HG03575 (cell line): ENCODE measurements at regions not wholly inside any gene's neighbourhood (a gene's known extent, or its start where the extent isn't known, plus 50 kb on each side); places are given as distances from the start of the nearest gene placed in this dataset.

Experiments used
- ATAC-seq: cut with Tn5 transposase; IDR thresholded peaks from one replicate; pipeline ENCODE4 v1.9.1; 2021; ENCODE audit not compliant: unreplicated experiment, insufficient number of reproducible peaks, low FRiP score; ENCODE audit errors: extremely low read depth

DNA sequence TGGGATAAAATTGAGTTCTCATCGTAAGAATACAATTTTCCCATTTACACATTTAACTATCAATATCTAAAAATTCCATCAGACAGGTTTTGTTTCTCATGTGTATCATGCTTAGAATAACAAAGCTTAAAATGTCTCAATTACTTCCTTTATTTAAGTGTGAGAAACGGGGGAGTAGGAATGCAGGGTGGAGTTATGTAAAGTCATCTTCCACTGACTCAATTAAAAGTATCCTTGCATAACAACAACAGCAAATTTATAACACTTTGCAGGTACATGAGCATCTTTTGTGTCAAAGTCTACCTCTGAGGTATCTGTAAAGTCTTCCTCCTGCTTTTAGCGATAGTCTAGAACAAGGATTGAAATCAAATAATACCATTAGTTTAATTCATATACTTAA, 327.1 kb downstream of the EPHA4 start:
- ATAC-seq = no peak

DNA sequence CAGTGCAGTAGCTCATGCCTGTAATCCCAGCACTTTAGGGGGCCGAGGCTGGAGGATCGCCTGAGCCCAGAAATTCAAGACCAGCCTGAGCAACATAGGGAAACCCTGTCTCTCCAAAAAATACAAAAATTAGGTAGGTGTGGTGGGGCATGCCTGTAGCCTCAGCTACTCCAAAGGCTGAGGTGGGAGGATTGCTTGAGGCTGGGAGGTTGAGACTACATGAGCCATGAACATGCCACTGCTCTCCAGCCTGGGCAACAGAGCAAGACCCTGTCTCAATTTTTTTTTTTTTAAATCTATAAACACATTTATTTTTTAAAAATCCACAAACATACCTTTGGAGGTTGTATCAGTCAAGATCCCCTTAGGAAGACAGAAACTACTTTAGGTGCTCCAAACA, 326.3 kb downstream of the EPHA4 start:
- no peak for ATAC-seq

DNA sequence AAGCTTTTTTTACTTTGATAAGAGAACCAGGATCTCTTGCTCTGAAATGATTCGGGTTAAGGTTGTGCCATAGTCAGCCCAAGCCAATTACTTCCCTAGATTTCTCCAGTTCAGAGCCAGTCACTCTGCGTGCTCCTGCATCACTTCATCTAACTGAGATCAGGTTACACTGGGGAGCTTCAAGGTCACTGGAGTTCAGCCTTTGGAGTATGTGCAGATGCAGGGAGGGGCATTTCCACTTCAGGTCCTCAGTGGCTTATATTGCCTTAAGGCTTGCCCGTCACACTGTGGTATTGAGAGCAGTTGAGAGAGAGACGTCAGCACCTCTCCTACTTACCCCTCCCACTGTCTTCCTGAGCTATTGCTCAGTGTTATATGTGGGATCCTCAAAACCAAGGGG, 317.8 kb downstream of the EPHA4 start:
- ATAC-seq = no peak

DNA sequence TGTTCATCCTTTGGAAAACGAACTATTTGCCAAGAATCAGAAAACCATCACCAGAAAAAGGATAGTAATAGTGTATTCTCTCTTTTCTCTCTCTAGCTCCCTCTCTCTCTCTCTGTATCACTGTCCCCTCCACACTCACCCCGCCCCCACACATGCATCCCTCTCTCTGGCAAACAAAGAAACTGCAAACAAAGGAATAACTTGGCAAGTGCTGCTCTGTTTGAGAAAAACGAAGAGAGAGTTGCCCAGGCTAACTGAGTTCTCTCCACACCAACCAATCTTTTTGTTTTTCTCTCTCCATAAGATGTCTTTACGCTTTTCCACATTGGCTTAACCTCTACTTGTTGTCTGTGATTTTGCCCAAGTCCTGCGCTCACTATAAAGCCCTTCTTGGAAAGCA, 316.2 kb downstream of the EPHA4 start:
- no peak for ATAC-seq

DNA sequence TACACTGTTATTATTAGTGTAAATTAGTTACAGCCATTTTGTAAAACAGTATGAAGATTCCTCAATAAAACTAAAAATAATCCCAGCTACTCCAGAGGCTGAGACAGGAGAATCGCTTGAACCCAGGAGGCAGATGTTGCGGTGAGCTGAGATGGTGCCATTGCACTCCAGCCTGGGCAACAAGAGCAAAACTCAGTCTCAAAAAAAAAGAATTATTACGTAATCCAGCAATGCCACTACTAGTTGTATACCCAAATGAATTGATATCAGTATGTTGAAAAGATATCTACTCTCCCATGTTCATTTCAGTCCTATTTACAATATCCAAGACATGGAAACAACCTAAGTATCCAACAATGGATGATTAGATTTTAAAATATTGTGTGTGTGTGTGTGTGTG, 313.6 kb downstream of the EPHA4 start:
- ATAC-seq = no peak

DNA sequence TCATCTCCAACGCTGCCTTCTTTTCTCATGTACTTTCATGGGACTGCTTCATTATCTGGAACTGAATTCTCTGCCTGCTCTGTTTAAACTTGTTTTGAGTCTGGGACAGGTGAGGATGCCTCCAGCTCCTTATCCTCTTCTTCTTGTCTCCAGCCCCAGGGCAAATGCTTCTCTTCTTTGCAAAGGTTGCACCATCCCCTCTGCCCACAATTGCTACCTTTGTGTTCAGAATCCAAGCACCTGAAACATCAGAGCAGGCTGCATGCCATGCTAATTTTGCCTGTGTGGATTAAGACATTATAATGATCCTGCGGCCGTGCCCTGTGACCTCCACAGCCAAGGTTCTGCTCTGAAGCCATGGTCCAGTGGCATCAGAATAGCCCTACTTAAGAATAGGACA, 309.5 kb downstream of the EPHA4 start:
- no peak for ATAC-seq

DNA sequence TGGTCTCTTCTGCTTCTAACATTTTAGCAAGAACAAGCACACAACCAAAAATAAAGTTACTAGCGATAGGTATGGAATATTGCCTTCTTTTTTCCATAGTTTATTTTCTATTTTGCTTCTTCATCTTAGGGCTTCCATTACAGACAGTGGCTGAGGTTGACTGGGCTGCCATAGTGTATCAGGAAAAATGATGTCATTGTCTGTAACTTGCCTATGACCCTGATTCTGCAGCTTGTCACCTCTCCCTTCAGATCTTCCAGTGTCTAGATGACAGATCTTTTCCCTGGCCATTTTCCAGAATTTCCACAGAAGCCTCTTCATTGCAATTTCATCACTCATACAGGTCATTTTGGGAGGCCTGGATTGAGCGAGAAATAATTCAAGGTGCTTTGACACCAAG, 308.5 kb downstream of the EPHA4 start:
- ATAC-seq = no peak

DNA sequence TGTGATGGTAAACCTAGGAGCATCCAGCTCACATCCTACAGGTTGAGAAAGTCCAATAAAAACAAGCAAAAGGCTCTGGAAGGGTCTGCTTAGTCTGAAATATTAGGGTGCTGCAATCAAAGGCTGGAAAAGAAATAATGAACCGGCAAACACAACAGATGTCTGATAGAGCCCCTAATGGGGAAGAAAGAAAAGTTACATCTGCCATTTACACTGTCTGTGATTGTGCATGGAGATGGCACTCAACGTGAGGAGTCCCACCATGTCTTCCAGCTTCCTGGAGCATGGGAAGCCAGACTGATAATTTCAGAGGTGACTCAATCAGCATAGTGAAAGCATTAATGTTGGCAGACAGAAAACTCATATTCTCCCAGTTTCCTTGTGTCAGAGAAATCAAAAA, 307.8 kb downstream of the EPHA4 start:
- ATAC-seq = no peak

DNA sequence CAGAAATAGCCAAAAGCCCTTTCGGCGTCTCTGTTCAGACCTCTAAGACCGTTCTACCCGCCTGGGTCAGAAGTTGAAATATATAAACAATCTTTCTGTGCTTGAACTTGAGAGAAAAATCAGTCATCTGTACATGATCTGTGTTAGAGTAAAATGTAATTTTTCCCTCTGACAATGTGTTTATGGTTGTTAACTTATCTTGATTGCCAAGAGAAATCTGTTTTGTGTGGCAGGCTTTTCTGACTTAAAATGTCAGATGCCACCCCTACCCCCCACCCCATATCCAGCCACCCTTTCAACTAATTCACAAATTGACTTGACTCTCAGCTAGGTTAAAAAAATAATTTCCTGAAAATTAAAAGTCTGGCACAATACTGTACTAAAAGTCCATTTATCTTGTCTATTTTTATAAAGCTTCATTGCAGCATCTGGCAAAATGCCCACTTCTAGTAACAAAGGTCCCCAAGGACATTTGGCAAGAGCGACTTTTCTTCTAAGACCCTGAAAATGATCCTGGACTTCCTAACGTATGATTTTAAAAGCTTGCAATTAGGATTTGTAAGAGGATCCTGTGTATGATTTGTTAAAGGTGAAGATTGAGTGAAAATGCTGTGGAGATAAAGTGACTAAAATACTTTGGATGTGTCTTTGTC, 304.2 kb downstream of the EPHA4 start:
- no peak for ATAC-seq

DNA sequence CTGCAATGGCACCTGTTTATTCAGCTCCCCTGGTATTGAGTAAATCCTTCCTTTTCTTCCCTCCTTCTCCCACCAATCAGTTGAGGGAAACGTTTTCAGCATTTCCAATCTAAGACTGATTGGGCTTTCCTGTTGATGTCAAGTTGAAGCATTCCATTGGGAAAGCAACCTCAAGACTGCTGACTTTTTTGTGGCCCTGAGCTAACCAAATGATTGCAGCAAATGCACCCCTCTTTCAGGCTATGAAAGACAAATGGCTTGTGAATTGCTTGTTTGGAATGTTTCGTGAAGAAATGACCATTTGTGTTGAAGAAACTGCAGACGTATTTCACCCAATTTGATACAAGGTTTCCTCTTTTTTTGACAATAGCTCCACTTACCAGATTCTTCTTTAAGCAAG, 303.5 kb downstream of the EPHA4 start:
- no peak for ATAC-seq

DNA sequence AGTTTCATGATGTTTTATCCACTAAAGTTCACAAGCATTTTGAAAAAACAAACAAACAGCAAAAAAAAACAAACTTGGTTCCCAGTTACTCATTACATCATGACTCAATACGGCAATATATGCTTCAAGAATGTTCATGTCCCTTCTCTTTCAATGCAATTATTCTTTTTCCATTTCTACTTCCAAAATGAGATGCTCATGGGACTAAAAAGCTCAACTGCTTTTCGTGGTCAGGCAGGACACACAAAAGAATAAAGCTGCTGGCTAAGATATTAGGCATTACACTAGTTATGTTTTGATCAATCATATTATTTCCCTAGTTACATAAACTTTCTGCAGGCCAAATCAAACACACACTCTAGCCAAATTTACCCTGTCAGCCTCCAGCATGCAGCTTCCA, 301.3 kb downstream of the EPHA4 start:
- ATAC-seq = no peak

DNA sequence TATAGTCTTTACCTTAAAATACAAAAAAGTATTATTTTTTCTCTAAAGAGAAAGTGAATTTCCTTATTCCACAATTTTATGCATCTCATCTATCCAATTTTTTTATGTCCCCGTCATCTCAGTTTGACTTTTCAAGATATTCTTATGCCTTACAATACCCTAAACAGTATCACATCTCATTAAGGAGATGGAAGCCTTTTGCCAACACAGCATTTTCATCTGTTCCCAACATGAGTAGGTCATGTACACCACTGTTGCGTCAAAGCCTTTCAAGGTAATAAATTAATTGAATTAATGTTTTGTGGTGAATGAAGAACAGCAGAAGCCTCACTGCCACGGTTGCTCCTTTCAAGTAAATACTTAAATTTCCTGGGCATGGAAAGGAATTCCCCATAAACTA, 299.4 kb downstream of the EPHA4 start:
- ATAC-seq = no peak

DNA sequence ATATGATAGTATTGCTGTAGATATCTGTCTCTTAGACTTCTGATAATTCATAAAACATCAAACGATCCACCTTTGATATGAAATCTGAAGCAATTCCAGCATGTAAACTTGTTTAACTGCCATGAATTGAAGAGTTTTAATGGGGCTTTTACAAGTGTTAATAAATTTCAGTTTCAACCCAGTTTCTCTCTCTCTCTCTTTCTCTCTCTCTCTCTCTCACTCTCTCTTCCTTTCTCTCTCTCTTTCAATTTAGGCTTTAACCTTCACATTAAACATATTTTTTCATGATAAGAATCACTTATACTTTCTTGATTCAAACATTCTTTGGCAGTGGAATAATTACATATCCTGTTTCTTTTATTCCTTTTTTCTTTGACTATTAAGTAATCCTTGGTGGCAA, 296.1 kb downstream of the EPHA4 start:
- no peak for ATAC-seq

DNA sequence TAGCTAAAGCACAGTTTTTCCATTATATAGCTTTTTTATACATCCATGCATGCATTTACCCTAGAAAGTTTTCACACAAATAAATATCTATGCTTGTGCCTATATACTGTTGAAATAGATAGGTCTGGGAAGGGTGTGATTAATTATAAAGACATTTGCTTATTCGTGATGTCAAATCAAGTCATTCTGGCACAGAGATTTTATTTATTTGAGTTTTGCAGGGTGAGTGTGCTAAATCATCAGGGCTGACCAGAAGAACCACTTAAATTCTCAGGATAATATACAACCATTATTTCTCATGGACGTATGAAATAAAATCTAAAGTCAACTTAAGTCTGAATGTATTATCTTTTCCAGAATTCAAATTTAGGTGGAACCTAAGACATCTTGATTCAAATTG, 295.5 kb downstream of the EPHA4 start:
- ATAC-seq = no peak

DNA sequence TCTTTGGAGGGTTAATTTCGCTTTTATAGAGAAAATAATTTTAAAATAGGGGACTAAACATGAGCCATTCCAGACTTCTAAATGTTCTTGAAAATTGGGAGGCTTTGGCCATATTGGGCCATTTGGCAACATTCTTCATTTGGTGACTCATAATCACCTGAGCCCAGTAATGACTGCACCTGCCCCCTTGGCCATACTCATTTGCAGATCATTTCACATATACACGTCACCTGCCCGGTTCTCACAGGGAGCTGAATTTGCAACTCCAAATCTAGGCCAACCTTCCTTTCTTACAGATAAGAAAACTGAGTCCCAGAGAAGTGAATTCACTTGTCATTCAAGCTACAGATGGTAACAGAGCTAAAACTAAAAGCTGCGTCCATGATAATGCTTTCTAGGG, 289.7 kb downstream of the EPHA4 start:
- ATAC-seq = no peak

DNA sequence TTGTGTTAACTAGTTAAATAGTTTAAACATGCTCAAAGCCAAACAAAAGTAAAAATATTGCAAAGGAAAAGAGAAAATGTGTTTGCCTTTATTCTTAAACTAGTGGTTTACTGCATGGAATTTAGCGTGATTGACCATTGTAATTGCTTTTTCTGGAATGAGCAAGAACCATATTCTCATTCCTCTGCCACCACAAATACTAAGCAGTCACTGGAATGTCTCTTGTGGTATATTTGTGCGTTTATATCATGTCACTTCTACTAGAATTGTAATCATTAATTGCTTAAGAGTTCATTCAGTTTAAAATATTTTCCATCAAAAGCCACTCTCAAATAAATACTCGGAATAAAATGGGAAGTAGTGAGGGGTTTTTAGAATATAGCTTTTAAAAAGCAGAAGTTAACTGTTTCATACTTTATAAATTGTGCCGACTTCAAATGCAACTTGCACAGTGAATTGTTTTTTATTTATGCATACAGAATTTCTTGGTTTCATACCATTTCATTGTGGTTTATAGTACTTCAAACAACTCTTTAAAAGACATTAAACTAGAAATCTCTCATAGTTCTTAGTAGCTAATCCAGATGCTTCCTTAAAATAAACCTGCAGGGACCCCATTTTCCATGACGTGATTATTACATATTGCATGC, 288.1 kb downstream of the EPHA4 start:
- ATAC-seq = no peak

DNA sequence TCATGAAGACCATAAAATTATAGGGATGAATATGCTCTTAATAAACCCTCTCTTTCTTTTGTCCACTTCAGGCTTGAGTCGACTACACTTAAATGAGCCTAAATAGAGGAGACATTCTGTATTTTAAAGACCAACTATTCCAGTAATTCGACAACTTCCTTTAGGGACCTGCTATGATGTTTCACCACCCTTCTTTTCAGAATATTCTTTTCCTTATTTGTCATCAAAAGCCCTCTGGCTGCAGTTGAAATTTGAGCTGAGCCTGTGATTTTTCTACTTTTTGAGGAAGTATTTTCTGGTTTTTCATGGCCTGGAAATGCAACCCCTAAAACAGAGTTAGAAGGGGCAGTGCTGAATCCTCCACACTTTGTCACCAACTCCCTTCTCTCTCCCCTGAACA, 287.0 kb downstream of the EPHA4 start:
- no peak for ATAC-seq

DNA sequence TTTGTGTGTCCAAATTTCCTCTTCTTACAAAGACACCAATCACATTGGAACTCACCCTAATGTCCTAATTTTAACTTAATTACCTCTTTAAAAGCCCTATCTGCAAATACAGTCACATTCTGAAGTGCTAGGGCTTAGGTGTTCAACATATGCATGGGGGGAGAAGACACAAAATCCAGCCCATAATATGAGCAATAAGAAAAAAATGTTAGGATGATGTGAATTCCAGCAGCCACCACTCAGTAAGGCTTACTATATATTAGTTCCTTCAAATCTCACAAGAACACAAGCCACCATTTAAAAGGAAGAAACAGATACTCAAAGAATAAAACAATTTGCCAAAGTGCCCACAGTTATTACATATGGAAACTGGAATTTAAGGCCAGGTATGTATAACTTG, 285.7 kb downstream of the EPHA4 start:
- no peak for ATAC-seq

DNA sequence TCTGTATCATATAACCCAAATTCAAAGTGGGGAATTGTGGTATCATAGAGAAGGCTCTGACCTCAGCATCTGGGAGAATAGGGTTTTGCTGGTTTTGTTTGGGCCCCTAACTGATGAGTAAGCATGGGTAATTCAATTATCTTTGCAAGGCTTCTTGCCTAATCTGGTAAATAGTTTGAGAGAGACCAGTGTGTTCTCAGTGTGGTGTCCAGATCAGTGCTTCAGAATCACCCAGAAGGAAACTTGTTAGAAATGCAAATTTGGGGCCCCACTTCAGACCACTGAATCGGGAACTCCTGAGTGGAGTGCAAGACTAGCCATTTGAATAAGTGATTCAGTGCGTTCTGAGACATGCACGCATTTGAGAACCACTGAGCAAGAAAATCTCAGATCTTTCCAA, 282.7 kb downstream of the EPHA4 start:
- ATAC-seq = no peak

DNA sequence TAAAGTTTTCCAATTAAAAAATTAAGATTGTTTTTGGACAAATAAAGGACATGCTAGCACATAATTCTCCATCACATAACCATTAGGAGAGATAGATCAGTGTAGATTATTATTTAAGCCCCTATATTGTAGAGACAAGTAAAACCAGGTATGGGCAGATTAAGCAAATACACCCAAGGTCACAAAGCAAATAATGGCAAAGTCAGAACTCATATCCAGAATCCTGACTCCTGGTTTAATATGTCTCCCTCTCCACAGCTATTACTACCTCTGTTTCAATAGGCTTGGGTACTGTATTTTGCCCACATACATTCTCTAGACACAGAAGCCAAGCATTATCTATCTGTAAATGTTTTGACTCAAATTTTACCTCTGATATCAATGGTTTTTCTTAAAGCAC, 282.3 kb downstream of the EPHA4 start:
- no peak for ATAC-seq
